PC-3 (cell line): ENCODE measurements at regions not wholly inside any gene's neighbourhood (a gene's known extent, or its start where the extent isn't known, plus 50 kb on each side); places are given as distances from the start of the nearest gene placed in this dataset.

Experiments
- ATAC-seq: fragments of 200-7000 bp; cut with Tn5 transposase; 2 replicates; pipeline ENCODE4 v1.9.1; 2020; ENCODE audit warnings: mild to moderate bottlenecking, moderate library complexity
- BruUV-seq: library from RNA; stranded (reverse); fragments of 400-500 nt; replicated peaks from 2 replicates; lab custom pipeline; 2021; lab: Mats Ljungman, UMichigan
- CTCF ChIA-PET: fragments of 300-600 bp; sonication (Branson Sonifier 250); formaldehyde crosslinking; loops from one replicate; lab custom pipeline; 2022; ENCODE audit warnings: antibody characterized with exemption; lab: Charles Lee
- POLR2A ChIA-PET: fragments of 300-600 bp; sonication (Branson Sonifier 250); formaldehyde crosslinking; loops from one replicate; lab custom pipeline; 2022; ENCODE audit warnings: antibody characterized with exemption; ENCODE audit not compliant: unreplicated experiment; lab: Charles Lee
- DNase-seq: peaks from one replicate; pipeline ENCODE4 v3.0.0-alpha.2; 2015
- H2AFZ ChIP-seq: fragments of 300-600 bp; sonication (generic); 2 replicates; pipeline ENCODE4 v1.6.0; 2016; ENCODE audit warnings: antibody characterized with exemption, low read length
- H3F3A ChIP-seq: fragments of 300-600 bp; sonication (generic); one replicate; pipeline ENCODE4 v1.6.0; 2017; ENCODE audit warnings: antibody characterized with exemption, low read length, control low read depth, mild to moderate bottlenecking; ENCODE audit not compliant: unreplicated experiment
- H3K27ac ChIP-seq: fragments of 300-600 bp; sonication (generic); 2 replicates; pipeline ENCODE4 v1.5.1; 2016; ENCODE audit warnings: mild to moderate bottlenecking, low read length
- H3K27me3 ChIP-seq: fragments of 300-600 bp; sonication (generic); 2 replicates; pipeline ENCODE4 v1.6.1; 2016; ENCODE audit warnings: low read length, mixed read lengths
- H3K36me3 ChIP-seq: fragments of 300-600 bp; sonication (generic); 2 replicates; pipeline ENCODE4 v1.6.1; 2016; ENCODE audit warnings: low read depth, mixed run types, low read length, mixed read lengths
- H3K4me1 ChIP-seq: fragments of 300-600 bp; sonication (generic); 2 replicates; pipeline ENCODE4 v1.5.1; 2016; ENCODE audit warnings: low read length; ENCODE audit not compliant: insufficient read depth
- H3K4me2 ChIP-seq: fragments of 300-600 bp; sonication (generic); 2 replicates; pipeline ENCODE4 v1.6.0; 2016; ENCODE audit warnings: low read length
- H3K4me3 ChIP-seq: fragments of 300-600 bp; sonication (generic); 2 replicates; pipeline ENCODE4 v1.5.1; 2016; ENCODE audit warnings: mild to moderate bottlenecking, low read length, mixed read lengths
- H3K79me2 ChIP-seq: fragments of 300-600 bp; sonication (generic); 2 replicates; pipeline ENCODE4 v1.6.1; 2017; ENCODE audit warnings: low read length, mixed read lengths
- H3K9ac ChIP-seq: fragments of 300-600 bp; sonication (generic); 2 replicates; pipeline ENCODE4 v1.6.0; 2016; ENCODE audit warnings: mild to moderate bottlenecking, low read length
- H3K9me2 ChIP-seq: fragments of 300-600 bp; sonication (generic); replicated peaks from 2 replicates; pipeline ENCODE4 v1.6.1; 2016; ENCODE audit warnings: mixed run types, low read length, mixed read lengths
- H3K9me3 ChIP-seq: fragments of 300-600 bp; sonication (generic); 2 replicates; pipeline ENCODE4 v1.6.1; 2016; ENCODE audit warnings: low read length, mixed read lengths
- H4K20me1 ChIP-seq: fragments of 300-600 bp; sonication (generic); 2 replicates; pipeline ENCODE4 v1.6.1; 2016; ENCODE audit warnings: low read length, mixed read lengths
- CTCF ChIP-seq: fragments of 300-600 bp; sonication (generic); conservative IDR thresholded peaks from 2 replicates; pipeline ENCODE4 v1.5.1; 2017; ENCODE audit warnings: antibody characterized with exemption, low read depth, mild to moderate bottlenecking, low read length
- EZH2 ChIP-seq: fragments of 300-600 bp; sonication (generic); IDR thresholded peaks from one replicate; pipeline ENCODE4 v1.6.1; 2017; ENCODE audit warnings: antibody characterized with exemption, mild to moderate bottlenecking, low read length; ENCODE audit not compliant: unreplicated experiment
- EZH2phosphoT487 ChIP-seq: fragments of 300-600 bp; sonication (generic); IDR thresholded peaks from 2 replicates; pipeline ENCODE4 v1.6.1; 2018; ENCODE audit warnings: mild to moderate bottlenecking, antibody characterized with exemption, low read length, borderline replicate concordance
- intact Hi-C: fragments of 100-400 bp; cut with micrococcal nuclease; formaldehyde crosslinking; loops from 2 replicates; pipeline ENCODE4 v1.9.0; 2023

GRCh38 chr3:87732294-87732693, 326.5 kb downstream of the CGGBP1 start:
- no peaks in the 10 kb centered on the region for H3K9me3 ChIP-seq
- H3K4me3 ChIP-seq, result no peak overlapping the region
- ATAC-seq, result no peak
- intact Hi-C loops, result no loop called here
- DNase-seq, result no peak
- CTCF ChIA-PET, result no interaction called here
- POLR2A ChIA-PET, result interaction anchor here (0.7 kb wide), 1 partner anchor 511 kb away, joined by 4 read pairs; no protein-coding TSS in a partner anchor
- no peaks in the 10 kb centered on the region for H3K9me2 ChIP-seq
- no peaks in the 10 kb centered on the region for H4K20me1 ChIP-seq
- peak overlapping the region; percentile 35; the same call in 1 of the 2 replicates for H2AFZ ChIP-seq
- no peaks in the 10 kb centered on the region for H3K27me3 ChIP-seq
- peaks cover 21% of the 10 kb centered on the region for H3K4me1 ChIP-seq
- BruUV-seq, result no TSS peak
- no peak overlapping the region for H3K9ac ChIP-seq
- no peaks in the 10 kb centered on the region for H3K36me3 ChIP-seq
- TF ChIP-seq EZH2, result no peak
- TF ChIP-seq CTCF, result no peak
- TF ChIP-seq EZH2phosphoT487, result no peak
- no peaks in the 10 kb centered on the region for H3K79me2 ChIP-seq
- no peaks in the 10 kb centered on the region for H3F3A ChIP-seq
- no peak overlapping the region for H3K27ac ChIP-seq
- H3K4me2 ChIP-seq, result no peak overlapping the region

- H3K9ac ChIP-seq, result no peak overlapping the region
- CTCF ChIA-PET, result no interaction called here
- H3K27me3 ChIP-seq, result no peaks in the 10 kb centered on the region
- no peak overlapping the region for H2AFZ ChIP-seq
- no peak for DNase-seq
- H3K4me3 ChIP-seq, result no peak overlapping the region
- intact Hi-C loops, result no loop called here
- H3K27ac ChIP-seq, result no peak overlapping the region
- no TSS peak for BruUV-seq
- no peaks in the 10 kb centered on the region for H4K20me1 ChIP-seq
- H3K4me2 ChIP-seq, result no peak overlapping the region
- H3K79me2 ChIP-seq, result no peaks in the 10 kb centered on the region
- no peak for TF ChIP-seq EZH2
- no peak for TF ChIP-seq CTCF
- TF ChIP-seq EZH2phosphoT487, result no peak
- H3K9me3 ChIP-seq, result no peaks in the 10 kb centered on the region
- no peaks in the 10 kb centered on the region for H3K9me2 ChIP-seq
- H3K4me1 ChIP-seq, result peaks cover under 1% of the 10 kb centered on the region; the same call in 1 of the 2 replicates
- POLR2A ChIA-PET, result no interaction called here
- H3K36me3 ChIP-seq, result no peaks in the 10 kb centered on the region
- no peak for ATAC-seq
- H3F3A ChIP-seq, result no peaks in the 10 kb centered on the region
Observed at GRCh38 chr3:87727783-87728182, 331.0 kb downstream of the CGGBP1 start.

GRCh38 chr3:87719060-87719459, 339.7 kb downstream of the CGGBP1 start:
- H4K20me1 ChIP-seq, result no peaks in the 10 kb centered on the region
- H3F3A ChIP-seq, result no peaks in the 10 kb centered on the region
- no peak for DNase-seq
- H3K4me3 ChIP-seq, result no peak overlapping the region
- intact Hi-C loops, result no loop called here
- ChIA-PET POLR2A (no interaction called here), CTCF (no interaction called here)
- no peak for ATAC-seq
- no peaks in the 10 kb centered on the region for H3K36me3 ChIP-seq
- H3K9ac ChIP-seq, result no peak overlapping the region
- no peaks in the 10 kb centered on the region for H3K9me2 ChIP-seq
- no peak overlapping the region for H3K4me2 ChIP-seq
- TF ChIP-seq EZH2phosphoT487 (no peak), EZH2 (no peak), CTCF (no peak)
- no peak overlapping the region for H3K27ac ChIP-seq
- no peaks in the 10 kb centered on the region for H3K79me2 ChIP-seq
- BruUV-seq, result no TSS peak
- H3K4me1 ChIP-seq, result 0 out of 2 replicates have a peak, but pooled peaks cover 4% of the 10 kb centered on the region
- no peaks in the 10 kb centered on the region for H3K9me3 ChIP-seq
- no peaks in the 10 kb centered on the region for H3K27me3 ChIP-seq
- H2AFZ ChIP-seq, result no peak overlapping the region
